Endothelial cell of umbilical vein (primary cell): ENCODE measurements at regions not wholly inside any gene's neighbourhood (a gene's known extent, or its start where the extent isn't known, plus 50 kb on each side); places are given as distances from the start of the nearest gene placed in this dataset.

Experiments
- BruUV-seq: library from RNA; stranded (reverse); fragments of 400-500 nt; replicated peaks from 2 replicates; lab custom pipeline; 2021; lab: Mats Ljungman, UMichigan
- CTCF ChIA-PET: fragments of 300-600, 350-600 bp; sonication (Branson Sonifier 250); formaldehyde crosslinking; loops from one replicate; lab custom pipeline; 2021; ENCODE audit warnings: antibody characterized with exemption, inconsistent platforms; lab: Charles Lee
- POLR2A ChIA-PET: fragments of 300-600, 350-600 bp; sonication (Branson Sonifier 250); formaldehyde crosslinking; loops from one replicate; lab custom pipeline; 2021; ENCODE audit warnings: antibody characterized with exemption, inconsistent platforms; lab: Charles Lee
- DNase-seq: peaks from one replicate; pipeline ENCODE4 v3.0.0-alpha.2; 2011; ENCODE audit warnings: low read depth, low spot score
- FAIRE-seq: peaks from 2 replicates; lab custom pipeline; 2011; peaks lifted over from hg19 to GRCh38; lab: Jason Lieb, UNC
- H2AFZ ChIP-seq: 2 replicates; pipeline ENCODE4 v1.6.0; 2012; ENCODE audit warnings: low read depth, low read length, control low read depth, inconsistent platforms
- H3K27ac ChIP-seq: 2 replicates; pipeline ENCODE4 v1.5.1; 2011; ENCODE audit warnings: low read depth, mild to moderate bottlenecking, control low read depth, low read length, moderate library complexity; ENCODE audit not compliant: insufficient read depth
- H3K27me3 ChIP-seq, 2 experiments: 2 replicates each; pipeline versions ENCODE4 v1.6.0 to v1.6.1; 2011; ENCODE audit warnings: low read length in 2 of 2, mixed read lengths in 1 of 2; ENCODE audit not compliant: control insufficient read depth in 2 of 2, insufficient read depth in 2 of 2
- H3K36me3 ChIP-seq, 2 experiments: 2 replicates in 1 of 2; 3 replicates in 1 of 2; pipeline ENCODE4 v1.5.1; 2011; ENCODE audit warnings: low read length in 2 of 2, mild to moderate bottlenecking in 1 of 2, moderate library complexity in 1 of 2; ENCODE audit not compliant: control insufficient read depth in 2 of 2, insufficient read depth in 2 of 2; ENCODE audit errors: extremely low read depth in 1 of 2
- H3K4me1 ChIP-seq: 3 replicates; pipeline ENCODE4 v1.5.1; 2011; ENCODE audit warnings: mild to moderate bottlenecking, low read length; ENCODE audit not compliant: control insufficient read depth, insufficient read depth; ENCODE audit errors: extremely low read depth
- H3K4me2 ChIP-seq: 2 replicates; pipeline ENCODE4 v1.6.1; 2011; ENCODE audit warnings: low read length, control low read depth, mixed read lengths; ENCODE audit not compliant: insufficient read depth
- H3K4me3 ChIP-seq, 3 experiments: fragments of 200-600 bp in 1 of 3; sonication (generic), shearing (Covaris generic) in 1 of 3; replicated peaks in 1 of 3; 2 replicates each; pipeline ENCODE4 v1.5.1; 2011 to 2016; ENCODE audit warnings: control low read depth in 3 of 3, low read length in 3 of 3, mild to moderate bottlenecking in 2 of 3, inconsistent platforms in 1 of 3, low read depth in 1 of 3, moderate library complexity in 1 of 3; ENCODE audit not compliant: insufficient read depth in 1 of 3
- H3K79me2 ChIP-seq: 2 replicates; pipeline ENCODE4 v1.6.0; 2012; ENCODE audit warnings: low read length, inconsistent platforms; ENCODE audit not compliant: control insufficient read depth, insufficient read depth
- H3K9ac ChIP-seq: replicated peaks from 2 replicates; pipeline ENCODE3; 2011; ENCODE audit warnings: low read length, control low read depth; ENCODE audit not compliant: insufficient read depth; ENCODE audit errors: extremely low read depth
- H3K9me1 ChIP-seq: replicated peaks from 3 replicates; pipeline ENCODE4 v1.6.0; 2011; ENCODE audit warnings: mild to moderate bottlenecking, low read length; ENCODE audit not compliant: control insufficient read depth, insufficient read depth; ENCODE audit errors: extremely low read depth
- H3K9me3 ChIP-seq: replicated peaks from 2 replicates; pipeline ENCODE4 v1.5.1; 2012; ENCODE audit warnings: low read length, inconsistent platforms; ENCODE audit not compliant: control insufficient read depth, insufficient read depth
- H4K20me1 ChIP-seq: replicated peaks from 2 replicates; pipeline ENCODE3; 2011; ENCODE audit warnings: mild to moderate bottlenecking, low read length; ENCODE audit not compliant: control insufficient read depth, insufficient read depth; ENCODE audit errors: extremely low read depth
- EZH2 ChIP-seq: IDR thresholded peaks from 2 replicates; pipeline ENCODE4 v1.6.1; 2012; ENCODE audit warnings: borderline replicate concordance, low read depth, mild to moderate bottlenecking, moderate library complexity, low read length, inconsistent platforms; ENCODE audit not compliant: severe bottlenecking
- FOS ChIP-seq: IDR thresholded peaks from 2 replicates; pipeline ENCODE4 v1.6.1; 2011; ENCODE audit warnings: mild to moderate bottlenecking, low read length, moderate library complexity, borderline replicate concordance; ENCODE audit not compliant: insufficient read depth
- GATA2 ChIP-seq: IDR thresholded peaks from 2 replicates; pipeline ENCODE4 v1.7.0; 2011; ENCODE audit warnings: low read depth, mild to moderate bottlenecking, moderate library complexity, mixed read lengths, low read length; ENCODE audit not compliant: insufficient read length, insufficient read depth
- JUN ChIP-seq: IDR thresholded peaks from 2 replicates; pipeline ENCODE4 v1.6.1; 2011; ENCODE audit warnings: borderline replicate concordance, low read depth; ENCODE audit not compliant: insufficient read length, insufficient read depth
- MYC ChIP-seq: IDR thresholded peaks from one replicate; pipeline ENCODE4 v1.6.1; 2011; ENCODE audit warnings: mild to moderate bottlenecking, low read depth, low read length
- POLR2A ChIP-seq: IDR thresholded peaks from 2 replicates; pipeline ENCODE4 v1.6.1; 2012; ENCODE audit warnings: low read depth, mild to moderate bottlenecking, control low read depth, low read length
- POLR2AphosphoS5 ChIP-seq: IDR thresholded peaks from 2 replicates; pipeline ENCODE4 v1.6.1; 2012; ENCODE audit warnings: low read depth, mild to moderate bottlenecking, control low read depth, low read length, moderate library complexity; ENCODE audit not compliant: insufficient read depth
- dilution Hi-C: fragments of 300-500 bp; cut with MboI; formaldehyde crosslinking; loops from one replicate; pipeline ENCODE4 v1.15.0; 2019; ENCODE audit warnings: low sequenced_read_pairs; ENCODE audit not compliant: extremely low pct_ligation_motif_present
- intact Hi-C: fragments of 100-400 bp; cut with micrococcal nuclease; formaldehyde crosslinking; loops from one replicate; pipeline ENCODE4 v1.10.0; 2022
- TF ChIP-seq, protein P1 (sequence below): IDR thresholded peaks from 2 replicates; pipeline ENCODE4 v1.6.1; 2011; ENCODE audit not compliant: insufficient read depth, insufficient read length
- TF ChIP-seq, protein P2 (sequence below), 2 donors: IDR thresholded peaks; 1 replicate in 1 of 2; 2 replicates in 1 of 2; pipeline ENCODE4 v1.5.1; 2011; ENCODE audit warnings: low read length in 2 of 2, mild to moderate bottlenecking in 2 of 2, moderate library complexity in 2 of 2, control low read depth in 1 of 2, inconsistent platforms in 1 of 2, low read depth in 1 of 2; ENCODE audit not compliant: insufficient read depth in 1 of 2; ENCODE audit errors: extremely low read depth in 1 of 2

DNA sequence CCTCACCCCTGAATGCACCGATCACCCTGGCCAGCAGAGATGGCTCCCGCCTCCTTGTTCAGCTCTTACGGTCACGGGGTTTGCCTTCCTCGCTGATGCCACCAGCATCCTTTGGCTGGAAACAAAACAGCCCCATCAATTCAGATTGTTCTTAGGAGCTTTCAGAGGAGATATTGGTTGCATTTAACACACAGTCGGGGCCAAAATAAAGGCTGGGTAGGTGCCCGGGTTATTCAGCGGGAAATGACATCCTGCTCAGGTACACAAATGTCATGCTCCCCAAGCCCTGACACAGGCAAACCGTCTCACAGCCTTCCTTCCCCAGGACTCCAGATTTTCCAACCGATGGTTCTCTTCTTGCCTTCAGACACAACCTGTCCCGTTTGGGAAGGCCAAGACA is 62.4 kb upstream of the MEF2A start:
- POLR2A ChIA-PET: no interaction called here
- BruUV-seq: no TSS peak
- FAIRE-seq: no peak

More for the DNA sequence above, 62.4 kb upstream of the MEF2A start:
- dilution Hi-C loops: no loop called here
- Histone ChIP-seq H3K9me3 (no peaks in the 10 kb centered on the region), H3K27me3 (no peaks in the 10 kb centered on the region), H4K20me1 (no peaks in the 10 kb centered on the region), H3K27ac (no peak overlapping the region), H3K36me3 (no peaks in the 10 kb centered on the region), H3K4me1 (peaks cover 28% of the 10 kb centered on the region), H2AFZ (no peak overlapping the region), H3K9ac (no peak overlapping the region), H3K79me2 (no peaks in the 10 kb centered on the region), H3K4me2 (no peak overlapping the region), H3K9me1 (no peaks in the 10 kb centered on the region), H3K4me3 (no peak overlapping the region)
- intact Hi-C loops: no loop called here
- TF ChIP-seq, protein P1, sequence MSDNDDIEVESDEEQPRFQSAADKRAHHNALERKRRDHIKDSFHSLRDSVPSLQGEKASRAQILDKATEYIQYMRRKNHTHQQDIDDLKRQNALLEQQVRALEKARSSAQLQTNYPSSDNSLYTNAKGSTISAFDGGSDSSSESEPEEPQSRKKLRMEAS: no peak
- TF ChIP-seq MYC: no peak
- no peak for TF ChIP-seq POLR2A
- no peak for TF ChIP-seq EZH2
- TF ChIP-seq, protein P2, sequence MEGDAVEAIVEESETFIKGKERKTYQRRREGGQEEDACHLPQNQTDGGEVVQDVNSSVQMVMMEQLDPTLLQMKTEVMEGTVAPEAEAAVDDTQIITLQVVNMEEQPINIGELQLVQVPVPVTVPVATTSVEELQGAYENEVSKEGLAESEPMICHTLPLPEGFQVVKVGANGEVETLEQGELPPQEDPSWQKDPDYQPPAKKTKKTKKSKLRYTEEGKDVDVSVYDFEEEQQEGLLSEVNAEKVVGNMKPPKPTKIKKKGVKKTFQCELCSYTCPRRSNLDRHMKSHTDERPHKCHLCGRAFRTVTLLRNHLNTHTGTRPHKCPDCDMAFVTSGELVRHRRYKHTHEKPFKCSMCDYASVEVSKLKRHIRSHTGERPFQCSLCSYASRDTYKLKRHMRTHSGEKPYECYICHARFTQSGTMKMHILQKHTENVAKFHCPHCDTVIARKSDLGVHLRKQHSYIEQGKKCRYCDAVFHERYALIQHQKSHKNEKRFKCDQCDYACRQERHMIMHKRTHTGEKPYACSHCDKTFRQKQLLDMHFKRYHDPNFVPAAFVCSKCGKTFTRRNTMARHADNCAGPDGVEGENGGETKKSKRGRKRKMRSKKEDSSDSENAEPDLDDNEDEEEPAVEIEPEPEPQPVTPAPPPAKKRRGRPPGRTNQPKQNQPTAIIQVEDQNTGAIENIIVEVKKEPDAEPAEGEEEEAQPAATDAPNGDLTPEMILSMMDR (IDR thresholded peaks at IDR 0.05; ENCODE audit: extremely low read depth in 1 of 2, insufficient read depth in 1 of 2, low read depth in 1 of 2, low read length in 2 of 2): no peak
- no peak for TF ChIP-seq JUN
- no peak for TF ChIP-seq GATA2
- TF ChIP-seq POLR2AphosphoS5: no peak
- TF ChIP-seq FOS: no peak
- CTCF ChIA-PET: interaction anchor here (1.6 to 1.8 kb wide), 2 partner anchors 8 to 201 kb away, joined by 3 to 9 read pairs; no protein-coding TSS in a partner anchor
- DNase-seq: no peak
